WTC11 (cell line): ENCODE measurements at regions not wholly inside any gene's neighbourhood (a gene's known extent, or its start where the extent isn't known, plus 50 kb on each side); places are given as distances from the start of the nearest gene placed in this dataset.

ENCODE experiments used
- ATAC-seq: fragments of 200-7000 bp; cut with Tn5 transposase; 2 replicates; pipeline ENCODE4 v1.10.0; 2021; ENCODE audit warnings: mild to moderate bottlenecking, moderate library complexity
- CTCF ChIA-PET: fragments of 300-600 bp; sonication (Branson Sonifier 250); formaldehyde crosslinking; loops from one replicate; lab custom pipeline; 2021; ENCODE audit warnings: antibody characterized with exemption; lab: Charles Lee
- POLR2A ChIA-PET: fragments of 350-600 bp; sonication (Branson Sonifier 250); formaldehyde crosslinking; loops from one replicate; lab custom pipeline; 2021; ENCODE audit warnings: antibody characterized with exemption; lab: Charles Lee
- DNase-seq: peaks from one replicate; pipeline ENCODE4 v3.0.0; 2021; ENCODE audit warnings: low spot score
- H3K27ac Mint-ChIP-seq: 2 replicates; pipeline ENCODE4 v1.8.0; 2021; ENCODE audit warnings: mixed read lengths
- H3K27me3 Mint-ChIP-seq: 2 replicates; pipeline ENCODE4 v1.8.0; 2021; ENCODE audit warnings: low read depth, mild to moderate bottlenecking, moderate library complexity, mixed read lengths
- H3K36me3 Mint-ChIP-seq: 2 replicates; pipeline ENCODE4 v1.8.0; 2021; ENCODE audit warnings: mixed read lengths
- H3K4me1 Mint-ChIP-seq: 2 replicates; pipeline ENCODE4 v1.8.0; 2022; ENCODE audit warnings: mixed read lengths
- H3K4me3 Mint-ChIP-seq: 2 replicates; pipeline ENCODE4 v1.8.0; 2021; ENCODE audit warnings: mild to moderate bottlenecking, moderate library complexity, mixed read lengths
- H3K9me3 Mint-ChIP-seq: 2 replicates; pipeline ENCODE4 v1.8.0; 2021; ENCODE audit warnings: mixed read lengths
- AR ChIP-seq: fragments of 250-450 bp; sonication (Bioruptor Pico); IDR thresholded peaks from 2 replicates; pipeline ENCODE4 v1.9.0; 2021; ENCODE audit warnings: mild to moderate bottlenecking
- ATF2 ChIP-seq: sonication (generic); formaldehyde crosslinking; IDR thresholded peaks from 2 replicates; pipeline ENCODE4 v1.8.1; 2022; ENCODE audit warnings: low read depth, missing genetic modification reagents, borderline replicate concordance
- CREM ChIP-seq: sonication (generic); formaldehyde crosslinking; IDR thresholded peaks from 2 replicates; pipeline ENCODE4 v1.8.1; 2022; ENCODE audit warnings: mild to moderate bottlenecking, missing genetic modification reagents, moderate library complexity
- ESRRA ChIP-seq: sonication (generic); formaldehyde crosslinking; IDR thresholded peaks from 2 replicates; pipeline ENCODE4 v1.8.1; 2022; ENCODE audit warnings: mild to moderate bottlenecking, missing genetic modification reagents, borderline replicate concordance
- MLX ChIP-seq: sonication (generic); formaldehyde crosslinking; IDR thresholded peaks from 2 replicates; pipeline ENCODE4 v1.8.1; 2023; ENCODE audit warnings: mild to moderate bottlenecking, missing genetic modification reagents, moderate library complexity
- MXD4 ChIP-seq: fragments of 250-450 bp; sonication (Bioruptor Pico); IDR thresholded peaks from 2 replicates; pipeline ENCODE4 v1.8.0; 2021; ENCODE audit warnings: mild to moderate bottlenecking, moderate library complexity, borderline replicate concordance
- NFATC4 ChIP-seq: fragments of 250-450 bp; sonication (Bioruptor Pico); IDR thresholded peaks from 2 replicates; pipeline ENCODE4 v1.9.0; 2021; ENCODE audit warnings: mild to moderate bottlenecking
- NR1H2 ChIP-seq: sonication (generic); formaldehyde crosslinking; IDR thresholded peaks from 2 replicates; pipeline ENCODE4 v1.9.0; 2021; ENCODE audit warnings: mild to moderate bottlenecking, moderate library complexity, missing genetic modification reagents
- NR3C1 ChIP-seq: sonication (generic); formaldehyde crosslinking; conservative IDR thresholded peaks from 2 replicates; pipeline ENCODE4 v1.8.1; 2023; ENCODE audit warnings: low read depth, mild to moderate bottlenecking, missing genetic modification reagents
- PRRX2 ChIP-seq: fragments of 250-450 bp; sonication (Bioruptor Pico); IDR thresholded peaks from 2 replicates; pipeline ENCODE4 v1.8.0; 2021; ENCODE audit warnings: mild to moderate bottlenecking
- RELA ChIP-seq: sonication (generic); formaldehyde crosslinking; IDR thresholded peaks from 2 replicates; pipeline ENCODE4 v1.8.1; 2022; ENCODE audit warnings: missing genetic modification reagents, mild to moderate bottlenecking, borderline replicate concordance
- RORB ChIP-seq: fragments of 250-450 bp; sonication (Bioruptor Pico); IDR thresholded peaks from 2 replicates; pipeline ENCODE4 v1.9.0; 2021; ENCODE audit warnings: mild to moderate bottlenecking
- SMAD3 ChIP-seq: sonication (generic); formaldehyde crosslinking; IDR thresholded peaks from 2 replicates; pipeline ENCODE4 v1.8.0; 2022; ENCODE audit warnings: missing genetic modification reagents, mild to moderate bottlenecking, borderline replicate concordance
- SOX15 ChIP-seq: fragments of 250-450 bp; sonication (Bioruptor Pico); IDR thresholded peaks from 2 replicates; pipeline ENCODE4 v1.9.0; 2021; ENCODE audit warnings: mild to moderate bottlenecking
- STAT6 ChIP-seq: sonication (generic); formaldehyde crosslinking; conservative IDR thresholded peaks from 2 replicates; pipeline ENCODE4 v1.8.1; 2023; ENCODE audit warnings: mild to moderate bottlenecking, low read depth, missing genetic modification reagents, moderate library complexity
- TEAD4 ChIP-seq: sonication (generic); formaldehyde crosslinking; IDR thresholded peaks from 2 replicates; pipeline ENCODE4 v1.8.0; 2022; ENCODE audit warnings: mild to moderate bottlenecking, missing genetic modification reagents
- ZMAT4 ChIP-seq: fragments of 250-450 bp; sonication (Bioruptor Pico); IDR thresholded peaks from 2 replicates; pipeline ENCODE4 v1.9.0; 2021; ENCODE audit warnings: mild to moderate bottlenecking
- ZNF219 ChIP-seq: sonication (generic); formaldehyde crosslinking; IDR thresholded peaks from 2 replicates; pipeline ENCODE4 v1.8.0; 2023; ENCODE audit warnings: missing genetic modification reagents, mild to moderate bottlenecking, borderline replicate concordance
- ZNF396 ChIP-seq: fragments of 250-450 bp; sonication (Bioruptor Pico); IDR thresholded peaks from 2 replicates; pipeline ENCODE4 v1.8.0; 2021; ENCODE audit warnings: mild to moderate bottlenecking, moderate library complexity, borderline replicate concordance
- ZNF416 ChIP-seq: fragments of 250-450 bp; sonication (Bioruptor Pico); IDR thresholded peaks from 2 replicates; pipeline ENCODE4 v1.9.0; 2021; ENCODE audit warnings: mild to moderate bottlenecking, inconsistent platforms
- ZNF423 ChIP-seq: fragments of 250-450 bp; sonication (Bioruptor Pico); IDR thresholded peaks from 2 replicates; pipeline ENCODE4 v2.1.2; 2022; ENCODE audit warnings: mild to moderate bottlenecking, moderate library complexity

- TF ChIP-seq STAT6 (CRISPR knock-in tag) (no peak), ZMAT4 (no peak), ATF2 (CRISPR knock-in tag) (no peak), PRRX2 (CRISPR knock-in tag) (no peak), ESRRA (CRISPR knock-in tag) (no peak), ZNF396 (CRISPR knock-in tag) (no peak)
Observed at GRCh38 chr10:44039599-44039998, 345.3 kb downstream of the CXCL12 start (continued).

GRCh38 chr10:44036425-44036824 lies 348.5 kb downstream of the CXCL12 start:
- ATAC-seq (no peak), DNase-seq (no peak)
- POLR2A ChIA-PET, result no interaction called here
- CTCF ChIA-PET, result no interaction called here
- Mint-ChIP-seq H3K27ac (no peak overlapping the region), H3K36me3 (no peaks in the 10 kb centered on the region), H3K4me3 (no peak overlapping the region), H3K27me3 (peaks cover 2% of the 10 kb centered on the region; the same call in 1 of the 2 replicates), H3K4me1 (peaks cover 12% of the 10 kb centered on the region), H3K9me3 (peaks cover 10% of the 10 kb centered on the region)
- TF ChIP-seq AR (CRISPR knock-in tag), result no peak
- TF ChIP-seq ZNF423 (CRISPR knock-in tag), result peak; percentile 63

GRCh38 chr10:44035474-44036197 lies 349.3 kb downstream of the CXCL12 start:
- DNase-seq (no peak), ATAC-seq (peak; percentile 50)
- Mint-ChIP-seq H3K4me1 (peaks cover 9% of the 10 kb centered on the region), H3K27me3 (peaks cover 2% of the 10 kb centered on the region; the same call in 1 of the 2 replicates), H3K36me3 (no peaks in the 10 kb centered on the region), H3K4me3 (no peak overlapping the region), H3K9me3 (peaks cover 5% of the 10 kb centered on the region), H3K27ac (no peak overlapping the region)
- CTCF ChIA-PET, result no interaction called here
- POLR2A ChIA-PET, result no interaction called here
- TF ChIP-seq CREM, result no peak
- TF ChIP-seq MXD4 (CRISPR knock-in tag), result no peak
- no peak for TF ChIP-seq SMAD3 (CRISPR knock-in tag)
- TF ChIP-seq NR3C1 (CRISPR knock-in tag), result no peak
- no peak for TF ChIP-seq RORB (CRISPR knock-in tag)
- TF ChIP-seq TEAD4 (CRISPR knock-in tag), result no peak
- TF ChIP-seq RELA, result no peak
- no peak for TF ChIP-seq NR1H2 (CRISPR knock-in tag)
- no peak for TF ChIP-seq SOX15 (CRISPR knock-in tag)
- TF ChIP-seq ATF2 (CRISPR knock-in tag), result no peak
- TF ChIP-seq AR (CRISPR knock-in tag), result no peak
- no peak for TF ChIP-seq ZNF416 (CRISPR knock-in tag)
- no peak for TF ChIP-seq MLX (CRISPR knock-in tag)
- no peak for TF ChIP-seq NFATC4 (CRISPR knock-in tag)
- TF ChIP-seq ZNF219 (CRISPR knock-in tag), result no peak
